H9 (cell line): ENCODE measurements at regions not wholly inside any gene's neighbourhood (a gene's known extent, or its start where the extent isn't known, plus 50 kb on each side); places are given as distances from the start of the nearest gene placed in this dataset.

ENCODE experiments used
- DNase-seq: peaks from one replicate; pipeline ENCODE4 v3.0.0-alpha.2; 2017
- H2AFZ ChIP-seq: one replicate; pipeline ENCODE4 v1.6.1; 2013; ENCODE audit warnings: mild to moderate bottlenecking, low read length, control low read depth, moderate library complexity
- H2AK5ac ChIP-seq: 2 replicates; pipeline ENCODE4 v1.6.1; 2013; ENCODE audit warnings: low read length, control low read depth, mixed read lengths; ENCODE audit not compliant: insufficient read length
- H2BK120ac ChIP-seq: one replicate; pipeline ENCODE4 v1.6.1; 2013; ENCODE audit warnings: low read depth, mild to moderate bottlenecking, low read length, control low read depth, inconsistent platforms; ENCODE audit not compliant: poor library complexity, severe bottlenecking
- H2BK12ac ChIP-seq: 2 replicates; pipeline ENCODE4 v1.6.1; 2013; ENCODE audit warnings: low read length, control low read depth, mixed read lengths, low read depth; ENCODE audit not compliant: insufficient read length
- H2BK15ac ChIP-seq: 2 replicates; pipeline ENCODE4 v1.6.1; 2013; ENCODE audit warnings: low read depth, low read length, control low read depth
- H2BK20ac ChIP-seq: one replicate; pipeline ENCODE4 v1.6.1; 2013; ENCODE audit warnings: low read depth, mild to moderate bottlenecking, low read length, control low read depth, inconsistent platforms; ENCODE audit not compliant: poor library complexity, severe bottlenecking
- H2BK5ac ChIP-seq: 2 replicates; pipeline ENCODE4 v1.6.1; 2013; ENCODE audit warnings: low read length, control low read depth, mixed read lengths; ENCODE audit not compliant: insufficient read length
- H3K14ac ChIP-seq: 2 replicates; pipeline ENCODE4 v1.6.1; 2013; ENCODE audit warnings: low read length, control low read depth; ENCODE audit not compliant: insufficient read depth
- H3K18ac ChIP-seq: 2 replicates; pipeline ENCODE4 v1.6.1; 2013; ENCODE audit warnings: low read depth, mild to moderate bottlenecking, mixed read lengths, low read length, control low read depth; ENCODE audit not compliant: insufficient read length
- H3K23ac ChIP-seq: 2 replicates; pipeline ENCODE4 v1.6.1; 2013; ENCODE audit warnings: low read length, control low read depth, mixed read lengths, low read depth; ENCODE audit not compliant: insufficient read length
- H3K23me2 ChIP-seq: 2 replicates; pipeline ENCODE4 v1.6.1; 2013; ENCODE audit warnings: low read depth, mild to moderate bottlenecking, mixed read lengths, low read length, control low read depth; ENCODE audit not compliant: insufficient read length, poor library complexity, severe bottlenecking
- H3K27ac ChIP-seq: 2 replicates; pipeline ENCODE4 v1.5.1; 2013; ENCODE audit warnings: low read length, control low read depth, mixed read lengths, low read depth; ENCODE audit not compliant: insufficient read length
- H3K27me3 ChIP-seq: 2 replicates; pipeline ENCODE4 v1.6.1; 2013; ENCODE audit warnings: low read length, control low read depth, inconsistent platforms; ENCODE audit not compliant: insufficient read depth
- H3K4ac ChIP-seq: 2 replicates; pipeline ENCODE4 v1.6.1; 2013; ENCODE audit warnings: low read depth, mild to moderate bottlenecking, control low read depth, inconsistent platforms, low read length, moderate library complexity
- H3K4me1 ChIP-seq: 2 replicates; pipeline ENCODE4 v1.6.1; 2013; ENCODE audit warnings: low read length, control low read depth, inconsistent platforms; ENCODE audit not compliant: insufficient read depth
- H3K4me2 ChIP-seq: 2 replicates; pipeline ENCODE4 v1.6.1; 2013; ENCODE audit warnings: low read length, control low read depth, mixed read lengths; ENCODE audit not compliant: insufficient read length, insufficient read depth
- H3K56ac ChIP-seq: 2 replicates; pipeline ENCODE4 v1.6.1; 2013; ENCODE audit warnings: low read depth, mild to moderate bottlenecking, mixed read lengths, low read length, control low read depth; ENCODE audit not compliant: insufficient read length
- H3K79me1 ChIP-seq: 2 replicates; pipeline ENCODE4 v1.6.1; 2013; ENCODE audit warnings: low read depth, mild to moderate bottlenecking, moderate library complexity, low read length, control low read depth, inconsistent platforms; ENCODE audit not compliant: insufficient read depth, poor library complexity, severe bottlenecking
- H3K79me2 ChIP-seq: 2 replicates; pipeline ENCODE4 v1.6.1; 2013; ENCODE audit warnings: low read length, control low read depth, inconsistent platforms; ENCODE audit not compliant: insufficient read depth
- H3K9ac ChIP-seq: 2 replicates; pipeline ENCODE4 v1.6.1; 2013; ENCODE audit warnings: low read length, control low read depth, mixed read lengths; ENCODE audit not compliant: insufficient read length; ENCODE audit errors: extremely low read depth
- H3K9me3 ChIP-seq: one replicate; pipeline ENCODE4 v1.6.1; 2013; ENCODE audit warnings: low read depth, low read length, inconsistent platforms; ENCODE audit not compliant: control insufficient read depth
- H3T11ph ChIP-seq: one replicate; pipeline ENCODE4 v1.6.1; 2013; ENCODE audit warnings: mild to moderate bottlenecking, low read length, control low read depth, inconsistent platforms
- H4K20me1 ChIP-seq: one replicate; pipeline ENCODE4 v1.6.1; 2013; ENCODE audit not compliant: control insufficient read depth, insufficient read length, insufficient read depth
- H4K5ac ChIP-seq: 2 replicates; pipeline ENCODE4 v1.6.1; 2013; ENCODE audit warnings: low read depth, mild to moderate bottlenecking, mixed read lengths, low read length, control low read depth; ENCODE audit not compliant: insufficient read length
- H4K8ac ChIP-seq: replicated peaks from 2 replicates; pipeline ENCODE4 v1.6.1; 2013; ENCODE audit warnings: low read length, control low read depth, mixed read lengths, low read depth; ENCODE audit not compliant: insufficient read length
- H4K91ac ChIP-seq: 2 replicates; pipeline ENCODE4 v1.6.1; 2013; ENCODE audit warnings: low read depth, mild to moderate bottlenecking, moderate library complexity, mixed read lengths, low read length, control low read depth; ENCODE audit not compliant: insufficient read length
- H3K27ac Mint-ChIP-seq, 3 experiments: 2 replicates in 2 of 3; 3 replicates in 1 of 3; pipeline ENCODE4 v1.8.0; 2020 to 2021; ENCODE audit warnings: mixed read lengths in 3 of 3, mild to moderate bottlenecking in 1 of 3, moderate library complexity in 1 of 3
- H3K27me3 Mint-ChIP-seq: 2 replicates; pipeline ENCODE4 v1.8.0; 2021; ENCODE audit warnings: low read depth, mild to moderate bottlenecking, moderate library complexity, mixed read lengths
- H3K36me3 Mint-ChIP-seq, 3 experiments: 2 replicates in 2 of 3; 3 replicates in 1 of 3; pipeline ENCODE4 v1.8.0; 2020 to 2021; ENCODE audit warnings: low read depth in 3 of 3, mixed read lengths in 3 of 3; ENCODE audit not compliant: insufficient read depth in 1 of 3
- H3K4me1 Mint-ChIP-seq, 2 experiments: 2 replicates each; pipeline ENCODE4 v1.8.0; 2020; ENCODE audit warnings: mixed read lengths in 2 of 2
- H3K4me3 Mint-ChIP-seq, 2 experiments: 2 replicates in 1 of 2; 3 replicates in 1 of 2; pipeline ENCODE4 v1.8.0; 2020 to 2021; ENCODE audit warnings: mild to moderate bottlenecking in 2 of 2, mixed read lengths in 2 of 2, moderate library complexity in 1 of 2
- H3K9me3 Mint-ChIP-seq, 2 experiments: 2 replicates in 1 of 2; 3 replicates in 1 of 2; pipeline ENCODE4 v1.8.0; 2020; ENCODE audit warnings: mild to moderate bottlenecking in 2 of 2, mixed read lengths in 2 of 2, moderate library complexity in 1 of 2
- WGBS: extraction: QIAGEN DNeasy Blood & Tissue Kit; methylation state at CpG from one replicate; pipeline ENCODE4 v1.1.7; 2013; ENCODE audit warnings: missing lambda C conversion rate, low lambda C conversion rate, mixed read lengths; ENCODE audit not compliant: insufficient read length; ENCODE audit errors: extremely low coverage; 5-methylcytosine and 5-hydroxymethylcytosine counted together
- TF ChIP-seq, protein P1 (sequence below): fragments of 200-600 bp; sonication (generic); conservative IDR thresholded peaks from 3 replicates; pipeline ENCODE4 v1.8.0; 2021; ENCODE audit warnings: antibody characterized with exemption, mild to moderate bottlenecking

DNA sequence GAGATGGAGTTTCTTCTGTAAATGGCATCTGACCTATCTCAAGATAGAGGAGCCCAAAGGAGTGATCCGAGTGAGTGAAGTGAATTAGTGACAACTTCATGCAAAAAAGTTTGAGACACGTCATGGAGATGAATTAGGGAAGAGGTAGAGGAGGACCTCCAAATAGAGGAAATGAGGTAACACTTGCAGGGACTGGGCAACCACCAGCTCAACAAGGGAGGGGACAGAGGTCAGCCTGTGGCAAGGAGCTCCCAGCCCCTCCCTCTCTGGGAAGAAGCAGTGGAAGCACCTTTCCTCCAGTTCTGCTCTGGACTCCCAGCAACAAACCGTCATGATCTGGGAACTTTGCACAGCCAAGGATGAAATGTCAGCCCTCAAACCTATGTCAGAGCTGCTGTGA lies 83.5 kb upstream of the IKZF1 start:
- Histone ChIP-seq H4K20me1 (no peaks in the 10 kb centered on the region), H2BK15ac (no peak overlapping the region), H3K4me1 (no peaks in the 10 kb centered on the region), H4K5ac (no peak overlapping the region), H2BK120ac (no peak overlapping the region), H3K27me3 (no peaks in the 10 kb centered on the region), H3K4ac (no peak overlapping the region), H2BK12ac (no peak overlapping the region), H3K23ac (no peak overlapping the region), H2AK5ac (no peak overlapping the region), H3K4me2 (no peak overlapping the region), H2AFZ (no peak overlapping the region), H3T11ph (no peak overlapping the region), H3K18ac (no peak overlapping the region), H3K9ac (no peak overlapping the region), H3K14ac (no peak overlapping the region), H3K23me2 (no peaks in the 10 kb centered on the region), H3K9me3 (no peaks in the 10 kb centered on the region), H2BK20ac (no peak overlapping the region), H4K8ac (no peak overlapping the region), H2BK5ac (no peak overlapping the region), H3K79me2 (no peaks in the 10 kb centered on the region), H4K91ac (no peak overlapping the region), H3K27ac (no peak overlapping the region), H3K79me1 (no peaks in the 10 kb centered on the region), H3K56ac (no peak overlapping the region)
- no CpG with 5 or more reads among the region's 3 CpGs for WGBS
- no peak overlapping the region for H3K4me3 Mint-ChIP-seq
- H3K4me1 Mint-ChIP-seq = no peaks in the 10 kb centered on the region
- H3K27ac Mint-ChIP-seq = no peak overlapping the region
- TF ChIP-seq, protein P1, sequence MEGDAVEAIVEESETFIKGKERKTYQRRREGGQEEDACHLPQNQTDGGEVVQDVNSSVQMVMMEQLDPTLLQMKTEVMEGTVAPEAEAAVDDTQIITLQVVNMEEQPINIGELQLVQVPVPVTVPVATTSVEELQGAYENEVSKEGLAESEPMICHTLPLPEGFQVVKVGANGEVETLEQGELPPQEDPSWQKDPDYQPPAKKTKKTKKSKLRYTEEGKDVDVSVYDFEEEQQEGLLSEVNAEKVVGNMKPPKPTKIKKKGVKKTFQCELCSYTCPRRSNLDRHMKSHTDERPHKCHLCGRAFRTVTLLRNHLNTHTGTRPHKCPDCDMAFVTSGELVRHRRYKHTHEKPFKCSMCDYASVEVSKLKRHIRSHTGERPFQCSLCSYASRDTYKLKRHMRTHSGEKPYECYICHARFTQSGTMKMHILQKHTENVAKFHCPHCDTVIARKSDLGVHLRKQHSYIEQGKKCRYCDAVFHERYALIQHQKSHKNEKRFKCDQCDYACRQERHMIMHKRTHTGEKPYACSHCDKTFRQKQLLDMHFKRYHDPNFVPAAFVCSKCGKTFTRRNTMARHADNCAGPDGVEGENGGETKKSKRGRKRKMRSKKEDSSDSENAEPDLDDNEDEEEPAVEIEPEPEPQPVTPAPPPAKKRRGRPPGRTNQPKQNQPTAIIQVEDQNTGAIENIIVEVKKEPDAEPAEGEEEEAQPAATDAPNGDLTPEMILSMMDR = no peak
- H3K9me3 Mint-ChIP-seq = peaks cover 12 to 16% of the 10 kb centered on the region in 2 experiments
- H3K27me3 Mint-ChIP-seq = peaks cover 4% of the 10 kb centered on the region; the same call in 1 of the 2 replicates
- DNase-seq = no peak
- H3K36me3 Mint-ChIP-seq = peaks cover 0 to 4% (median 1%) of the 10 kb centered on the region in 3 experiments; a peak in 3 of 7 replicates
